Activated CD4-positive, alpha-beta T cell treated with anti-CD3 and anti-CD28 coated beads, Interleukin-2, amount 50 U/mL, for 4 hours (primary cell): ENCODE measurements at regions not wholly inside any gene's neighbourhood (a gene's known extent, or its start where the extent isn't known, plus 50 kb on each side); places are given as distances from the start of the nearest gene placed in this dataset.
"Not testable (repeated sequence)": the region's sequence is repeated elsewhere in the genome, so short reads cannot be mapped to it uniquely, and the experiment has no call there.

Experiments used
- DNase-seq, 2 experiments: peaks; one replicate each; pipeline ENCODE4 v3.0.0-alpha.2; 2020

DNA sequence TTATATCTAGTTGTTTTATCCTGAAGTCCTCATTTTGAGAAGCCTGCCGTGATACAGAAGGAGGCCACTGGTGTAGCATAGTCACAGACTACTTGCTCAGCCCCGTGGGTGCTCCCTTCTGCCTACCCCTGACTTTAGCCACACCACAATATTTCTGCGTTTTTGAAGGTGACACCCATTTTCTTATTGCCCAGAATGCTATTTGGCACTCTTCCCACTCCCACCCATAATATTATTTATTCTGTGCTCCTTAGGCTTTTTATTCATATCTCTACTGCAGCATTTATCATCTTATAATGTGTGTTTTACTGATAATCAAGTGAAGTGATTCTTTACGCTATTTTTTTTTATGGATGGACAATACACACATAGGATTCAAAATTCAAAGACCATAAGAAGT lies 107.3 kb downstream of the OR2B2 start:
- DNase-seq, result no peak

GRCh38 chr6:27800731-27801373 lies 111.3 kb downstream of the OR2B2 start:
- no peak for DNase-seq

DNA sequence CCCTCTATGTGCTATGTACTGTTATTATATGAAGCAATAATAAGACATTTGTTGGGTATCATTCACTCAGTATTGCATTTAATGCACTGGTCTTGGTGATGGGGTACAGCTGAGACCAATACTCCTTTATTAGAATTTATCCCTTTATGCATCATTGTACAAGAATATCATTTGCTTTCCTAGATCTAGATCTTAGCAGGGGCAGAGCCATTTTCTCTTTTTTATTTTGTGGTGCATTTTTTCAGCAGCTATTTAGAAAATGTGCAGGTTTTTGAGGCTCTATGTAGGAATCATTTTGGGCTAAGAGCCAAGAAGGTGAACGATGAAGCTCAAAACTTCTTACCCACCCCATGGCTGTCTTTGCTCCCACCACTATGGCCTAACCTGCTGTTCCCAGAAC lies 114.2 kb downstream of the OR2B2 start:
- DNase-seq, result no peak

GRCh38 chr6:27796736-27797481 lies 115.3 kb downstream of the OR2B2 start:
- DNase-seq, result not testable (repeated sequence)

DNA sequence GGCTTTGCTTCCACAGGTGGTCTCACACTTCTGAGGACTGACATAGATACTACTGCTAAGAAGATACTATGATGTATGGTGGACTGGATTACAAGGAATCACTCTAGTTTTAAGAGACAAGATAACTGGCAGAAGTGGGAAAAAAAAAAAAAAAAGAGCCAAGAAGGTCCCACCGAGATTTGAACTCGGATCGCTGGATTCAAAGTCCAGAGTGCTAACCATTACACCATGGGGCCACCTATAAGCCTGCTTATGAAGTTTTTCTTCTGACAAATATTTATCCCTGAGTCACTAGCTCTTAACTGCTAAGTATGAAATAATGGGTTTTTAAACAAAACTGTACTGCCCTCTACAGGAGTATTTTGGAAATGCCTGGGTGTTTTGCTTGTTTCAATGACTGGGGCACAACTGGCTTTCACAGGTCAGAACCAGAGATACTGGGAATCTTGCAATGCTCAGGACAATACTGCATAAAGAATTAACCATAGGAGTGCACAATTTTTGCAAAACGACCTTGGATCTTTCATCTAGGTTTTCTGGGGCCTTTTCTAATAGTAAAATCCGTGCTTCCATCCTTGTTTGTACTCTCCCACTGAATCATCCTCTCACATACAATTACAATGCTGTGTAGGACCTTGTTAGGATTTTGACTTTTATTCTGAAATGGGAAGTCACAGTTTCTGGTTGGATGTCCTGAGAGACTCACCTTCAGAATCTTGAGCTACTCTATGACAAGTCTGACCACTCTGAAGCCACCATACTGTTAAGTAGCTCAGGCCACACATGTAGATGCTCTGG lies 116.3 kb downstream of the OR2B2 start:
- peak in 1 of 2 experiments; percentile 17 for DNase-seq

- no peak for DNase-seq
Observed at GRCh38 chr6:27791182-27791943, 120.8 kb downstream of the OR2B2 start.

DNA sequence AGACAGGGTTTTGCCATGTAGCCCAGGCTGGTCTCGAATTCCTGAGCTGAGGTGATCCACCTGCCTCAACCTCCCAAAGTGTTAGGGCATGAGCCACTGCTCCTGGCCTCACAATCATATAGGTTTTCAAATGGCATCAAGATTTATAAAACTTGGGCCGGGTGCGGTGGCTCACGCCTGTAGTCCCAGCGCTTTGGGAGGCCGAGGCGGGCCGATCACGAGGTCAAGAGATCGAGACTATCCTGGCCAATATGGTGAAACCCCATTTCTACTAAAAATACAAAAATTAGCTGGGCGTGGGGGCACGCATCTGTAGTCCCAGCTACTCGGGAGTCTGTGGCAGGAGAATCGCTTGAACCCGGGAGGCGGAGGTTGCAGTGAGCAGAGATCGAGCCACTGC lies 123.8 kb downstream of the OR2B2 start:
- DNase-seq, result not testable (repeated sequence)

GRCh38 chr6:27786048-27786447 lies 126.1 kb downstream of the OR2B2 start:
- no peak for DNase-seq

- no peak for DNase-seq
Observed at GRCh38 chr6:27785294-27785693, 126.9 kb downstream of the OR2B2 start.

- no peak for DNase-seq
Observed at GRCh38 chr6:27782748-27783147, 129.4 kb downstream of the OR2B2 start.

DNA sequence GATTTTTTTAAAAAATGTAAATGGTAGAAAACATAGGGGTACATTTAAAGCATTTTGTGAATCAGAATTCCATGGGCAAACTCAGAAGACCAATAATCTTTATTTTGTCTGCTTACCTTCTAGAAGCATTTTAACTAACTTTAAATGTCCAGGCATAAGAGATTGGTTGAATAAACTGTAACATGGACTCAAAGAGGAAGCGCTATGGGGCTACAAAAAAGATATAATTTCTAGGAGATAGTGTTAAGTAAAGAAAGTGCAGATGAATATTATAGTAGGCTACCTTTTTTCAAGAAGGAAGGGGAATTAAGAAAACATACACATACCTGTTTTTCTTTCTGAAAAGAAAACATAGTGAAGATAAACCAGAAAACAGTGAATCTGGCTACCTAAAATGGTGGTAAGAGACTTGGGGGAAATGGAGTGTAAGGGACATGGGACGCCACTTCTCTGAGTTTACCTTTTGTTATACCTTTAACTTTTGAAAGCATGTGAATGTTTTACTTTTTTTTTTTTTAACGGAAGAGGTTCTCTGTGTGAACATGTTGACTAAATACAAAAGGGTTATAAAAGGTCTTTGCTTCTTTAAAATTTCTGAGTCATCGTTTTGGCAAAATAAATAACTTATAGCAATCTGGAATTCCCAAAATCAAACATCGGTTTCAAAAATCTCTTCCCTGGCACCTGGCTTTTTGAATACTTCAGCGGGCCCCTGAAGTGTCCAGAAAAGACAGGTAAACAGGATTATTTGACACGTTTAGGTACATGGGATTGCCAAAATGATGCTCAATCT lies 133.4 kb downstream of the OR2B2 start:
- no peak for DNase-seq

GRCh38 chr6:27777614-27778355 lies 134.4 kb downstream of the OR2B2 start:
- no peak for DNase-seq

DNA sequence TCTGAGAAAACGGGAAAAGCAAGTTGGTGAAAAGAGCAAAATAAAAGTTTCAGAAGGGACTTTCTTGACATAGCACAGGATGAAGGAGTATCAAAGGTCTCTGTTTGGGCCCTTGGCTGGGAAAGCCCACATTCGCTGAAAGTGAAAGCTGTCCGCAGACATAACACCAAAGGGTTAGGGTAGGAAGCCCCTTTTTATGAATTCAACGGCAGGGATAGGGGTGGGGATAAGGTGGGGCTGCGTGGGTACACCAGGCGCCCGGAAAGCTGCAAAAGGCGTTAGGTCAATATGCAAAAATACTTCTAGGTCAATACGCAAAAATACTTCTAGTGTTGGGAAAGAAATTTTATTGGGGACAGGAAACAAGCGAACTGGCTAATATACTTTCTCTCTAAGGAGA lies 135.1 kb downstream of the OR2B2 start:
- no peak for DNase-seq

- DNase-seq, result no peak
Observed at GRCh38 chr6:27776504-27776903, 135.7 kb downstream of the OR2B2 start.

- DNase-seq, result no peak
Observed at GRCh38 chr6:27775796-27776184, 136.4 kb downstream of the OR2B2 start.

- DNase-seq, result not testable (repeated sequence)
Observed at GRCh38 chr6:27775138-27775795, 136.9 kb downstream of the OR2B2 start.

DNA sequence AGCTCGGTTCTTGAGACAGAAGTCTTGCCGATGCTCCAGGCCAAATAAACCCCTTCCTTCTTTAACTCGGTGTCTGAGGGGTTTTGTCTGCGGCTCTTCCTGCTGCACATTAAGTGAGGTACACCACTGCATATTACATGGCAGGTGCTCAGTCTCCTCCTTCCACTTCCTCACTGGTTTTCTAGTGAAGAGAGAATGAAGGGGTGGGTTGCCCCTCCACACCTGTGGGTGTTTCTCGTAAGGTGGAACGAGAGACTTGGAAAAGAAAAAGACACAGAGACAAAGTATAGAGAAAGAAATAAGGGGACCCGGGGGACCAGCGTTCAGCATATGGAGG lies 138.0 kb downstream of the OR2B2 start:
- DNase-seq, result not testable (repeated sequence)

GRCh38 chr6:27773542-27774263 lies 138.5 kb downstream of the OR2B2 start:
- not testable (repeated sequence) for DNase-seq

DNA sequence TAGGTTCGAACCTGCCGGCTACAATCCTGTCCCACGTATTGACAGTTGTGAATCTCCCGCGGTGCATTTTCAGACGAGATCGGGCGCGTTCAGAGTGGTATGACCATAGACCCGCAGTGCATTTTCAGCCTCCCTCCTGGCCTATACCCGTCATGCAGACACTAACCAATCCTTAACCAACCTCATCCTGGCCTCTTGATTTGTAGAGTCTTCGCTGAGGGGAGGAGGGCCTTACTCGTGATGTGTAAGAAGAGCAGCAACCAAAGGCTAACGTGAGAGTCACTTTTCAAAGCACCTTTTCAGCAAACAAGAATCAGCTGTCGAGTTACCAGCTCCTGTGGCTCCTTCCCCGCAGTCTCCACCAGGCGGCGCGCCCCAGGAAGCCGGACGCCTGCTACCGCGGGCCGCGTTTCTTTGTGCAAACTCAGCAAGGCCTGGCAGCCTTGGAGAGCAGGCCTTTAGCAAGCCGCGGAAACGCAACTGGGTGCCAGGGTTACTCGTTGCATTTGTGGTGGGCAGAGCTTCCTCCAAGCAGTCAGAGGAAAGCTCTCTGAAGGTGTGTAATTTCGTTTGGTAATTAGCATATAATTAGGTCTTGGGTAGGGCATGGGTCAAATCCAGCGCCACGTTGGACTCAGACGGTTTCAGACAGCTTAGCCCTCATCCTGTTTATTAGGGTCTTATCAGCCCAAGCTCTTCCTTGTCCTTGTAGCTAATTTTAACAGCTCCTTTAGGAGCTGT lies 139.8 kb downstream of the OR2B2 start:
- DNase-seq, result peak; percentile 81 to 83

DNA sequence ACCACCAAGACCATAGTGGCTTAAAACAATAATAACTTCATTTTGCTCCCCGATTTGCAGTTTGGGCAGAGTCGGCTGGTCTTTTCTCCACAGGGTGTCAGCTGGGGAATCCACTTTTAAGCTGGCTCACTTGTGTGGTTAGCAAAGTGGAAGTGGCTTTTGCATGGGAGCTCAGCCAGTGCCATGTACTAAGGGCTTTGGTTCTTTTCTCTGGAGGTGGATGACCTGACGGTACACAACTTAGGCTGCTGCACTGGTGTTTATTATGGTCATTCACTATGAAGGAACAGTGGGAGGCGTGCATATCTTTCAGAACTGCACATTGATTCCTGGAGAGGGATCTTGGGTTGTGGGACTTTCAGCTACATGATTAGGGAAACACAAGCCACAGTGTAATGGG lies 141.0 kb downstream of the OR2B2 start:
- no peak for DNase-seq
